Muscle of leg (tissue), 3 donors: ENCODE measurements at regions not wholly inside any gene's neighbourhood (a gene's known extent, or its start where the extent isn't known, plus 50 kb on each side); places are given as distances from the start of the nearest gene placed in this dataset.

Source experiments
- DNase-seq: peaks from one replicate; pipeline ENCODE4 v3.0.0; 2013
- H3K27ac ChIP-seq: one replicate; pipeline ENCODE4 v1.5.1; 2013; ENCODE audit warnings: mild to moderate bottlenecking, low read length, control low read depth
- H3K27me3 ChIP-seq: one replicate; pipeline ENCODE4 v1.6.1; 2013; ENCODE audit warnings: low read length; ENCODE audit not compliant: control insufficient read depth, insufficient read depth
- H3K36me3 ChIP-seq: one replicate; pipeline ENCODE4 v1.6.1; 2013; ENCODE audit warnings: low read length; ENCODE audit not compliant: control insufficient read depth, insufficient read depth
- H3K4me1 ChIP-seq: one replicate; pipeline ENCODE4 v1.6.1; 2013; ENCODE audit warnings: low read length; ENCODE audit not compliant: control insufficient read depth, insufficient read depth
- H3K4me3 ChIP-seq: one replicate; pipeline ENCODE4 v1.5.1; 2013; ENCODE audit warnings: low read length, control low read depth
- H3K9me3 ChIP-seq: replicated peaks from 2 replicates; pipeline ENCODE4 v1.6.1; 2013; ENCODE audit warnings: low read depth, low read length; ENCODE audit not compliant: control insufficient read depth
- WGBS: methylation state at CpG from one replicate; pipeline ENCODE4 v1.1.5; 2013; ENCODE audit warnings: missing lambda C conversion rate; ENCODE audit not compliant: insufficient coverage; 5-methylcytosine and 5-hydroxymethylcytosine counted together

GRCh38 chr4:58767598-58767997 is 1657.4 kb upstream of the IGFBP7 start:
- no peaks in the 10 kb centered on the region for H3K27me3 ChIP-seq
- no peaks in the 10 kb centered on the region for H3K36me3 ChIP-seq
- DNase-seq: no peak
- H3K9me3 ChIP-seq: no peaks in the 10 kb centered on the region
- no peak overlapping the region for H3K27ac ChIP-seq
- WGBS: no CpG with 5 or more reads among the region's 1 CpG
- no peaks in the 10 kb centered on the region for H3K4me1 ChIP-seq
- H3K4me3 ChIP-seq: no peak overlapping the region

- no peaks in the 10 kb centered on the region for H3K4me1 ChIP-seq
- no CpG with 5 or more reads among the region's 2 CpGs for WGBS
Observed at GRCh38 chr4:58766763-58767162, 1656.6 kb upstream of the IGFBP7 start.

GRCh38 chr4:58761563-58761962 is 1651.4 kb upstream of the IGFBP7 start:
- Histone ChIP-seq H3K9me3 (no peaks in the 10 kb centered on the region), H3K27me3 (no peaks in the 10 kb centered on the region), H3K27ac (no peak overlapping the region), H3K4me3 (no peak overlapping the region), H3K4me1 (no peaks in the 10 kb centered on the region), H3K36me3 (no peaks in the 10 kb centered on the region)
- WGBS: 89% methylated on average over 1 of the region's 2 CpGs
- DNase-seq: no peak

More at GRCh38 chr4:58766763-58767162, 1656.6 kb upstream of the IGFBP7 start:
- Histone ChIP-seq H3K9me3 (no peaks in the 10 kb centered on the region), H3K36me3 (no peaks in the 10 kb centered on the region), H3K27me3 (no peaks in the 10 kb centered on the region), H3K27ac (no peak overlapping the region), H3K4me3 (no peak overlapping the region)
- DNase-seq: no peak

GRCh38 chr4:58760737-58761136 is 1650.6 kb upstream of the IGFBP7 start:
- Histone ChIP-seq H3K36me3 (no peaks in the 10 kb centered on the region), H3K4me1 (no peaks in the 10 kb centered on the region), H3K9me3 (no peaks in the 10 kb centered on the region)

GRCh38 chr4:58760100-58760499 is 1649.9 kb upstream of the IGFBP7 start:
- H3K27me3 ChIP-seq: no peaks in the 10 kb centered on the region
- no peaks in the 10 kb centered on the region for H3K4me1 ChIP-seq
- H3K27ac ChIP-seq: no peak overlapping the region
- H3K9me3 ChIP-seq: no peaks in the 10 kb centered on the region
- DNase-seq: no peak
- no peaks in the 10 kb centered on the region for H3K36me3 ChIP-seq
- H3K4me3 ChIP-seq: no peak overlapping the region
- WGBS: no CpG with 5 or more reads among the region's 1 CpG

More at GRCh38 chr4:58760737-58761136, 1650.6 kb upstream of the IGFBP7 start:
- no peaks in the 10 kb centered on the region for H3K27me3 ChIP-seq
- no peak overlapping the region for H3K4me3 ChIP-seq
- H3K27ac ChIP-seq: no peak overlapping the region
- no peak for DNase-seq

- no peak for DNase-seq
- no peaks in the 10 kb centered on the region for H3K4me1 ChIP-seq
Observed at GRCh38 chr4:58749206-58749605, 1639.0 kb upstream of the IGFBP7 start.

GRCh38 chr4:58740897-58741296 is 1630.7 kb upstream of the IGFBP7 start:
- H3K36me3 ChIP-seq: no peaks in the 10 kb centered on the region
- no peak for DNase-seq
- H3K9me3 ChIP-seq: no peaks in the 10 kb centered on the region
- H3K27ac ChIP-seq: no peak overlapping the region
- H3K4me3 ChIP-seq: no peak overlapping the region
- no peaks in the 10 kb centered on the region for H3K27me3 ChIP-seq
- no peaks in the 10 kb centered on the region for H3K4me1 ChIP-seq

More at GRCh38 chr4:58749206-58749605, 1639.0 kb upstream of the IGFBP7 start:
- no peaks in the 10 kb centered on the region for H3K27me3 ChIP-seq
- no peak overlapping the region for H3K27ac ChIP-seq
- no peaks in the 10 kb centered on the region for H3K36me3 ChIP-seq
- WGBS: 33% methylated on average over 6 of the region's 8 CpGs
- H3K4me3 ChIP-seq: no peak overlapping the region
- no peaks in the 10 kb centered on the region for H3K9me3 ChIP-seq

- WGBS: no CpG with 5 or more reads among the region's 1 CpG
- H3K27me3 ChIP-seq: no peaks in the 10 kb centered on the region
- no peaks in the 10 kb centered on the region for H3K9me3 ChIP-seq
- DNase-seq: no peak
- H3K4me1 ChIP-seq: no peaks in the 10 kb centered on the region
- no peak overlapping the region for H3K4me3 ChIP-seq
- no peaks in the 10 kb centered on the region for H3K36me3 ChIP-seq
- H3K27ac ChIP-seq: no peak overlapping the region
Observed at GRCh38 chr4:58739275-58739674, 1629.1 kb upstream of the IGFBP7 start.

- Histone ChIP-seq H3K36me3 (no peaks in the 10 kb centered on the region), H3K9me3 (no peaks in the 10 kb centered on the region)
Observed at GRCh38 chr4:58738375-58738774, 1628.2 kb upstream of the IGFBP7 start.

GRCh38 chr4:58734030-58734674 is 1624.0 kb upstream of the IGFBP7 start:
- no peak for DNase-seq
- Histone ChIP-seq H3K27ac (no peak overlapping the region), H3K4me3 (no peak overlapping the region), H3K9me3 (no peaks in the 10 kb centered on the region), H3K27me3 (no peaks in the 10 kb centered on the region), H3K36me3 (no peaks in the 10 kb centered on the region), H3K4me1 (no peaks in the 10 kb centered on the region)
- no CpG with 5 or more reads among the region's 1 CpG for WGBS

More at GRCh38 chr4:58738375-58738774, 1628.2 kb upstream of the IGFBP7 start:
- no peak for DNase-seq
- no peaks in the 10 kb centered on the region for H3K4me1 ChIP-seq
- H3K27ac ChIP-seq: no peak overlapping the region
- no peak overlapping the region for H3K4me3 ChIP-seq
- H3K27me3 ChIP-seq: no peaks in the 10 kb centered on the region

- H3K4me3 ChIP-seq: no peak overlapping the region
- H3K27ac ChIP-seq: no peak overlapping the region
- DNase-seq: no peak
- no peaks in the 10 kb centered on the region for H3K9me3 ChIP-seq
- H3K27me3 ChIP-seq: no peaks in the 10 kb centered on the region
- H3K4me1 ChIP-seq: no peaks in the 10 kb centered on the region
- no peaks in the 10 kb centered on the region for H3K36me3 ChIP-seq
- no CpG with 5 or more reads among the region's 2 CpGs for WGBS
Observed at GRCh38 chr4:58732973-58733372, 1622.8 kb upstream of the IGFBP7 start.
